Tibial nerve (tissue), 4 donors: ENCODE measurements at regions not wholly inside any gene's neighbourhood (a gene's known extent, or its start where the extent isn't known, plus 50 kb on each side); places are given as distances from the start of the nearest gene placed in this dataset.

ENCODE experiments used
- CTCF ChIP-seq, 5 experiments: fragments of 200-600 bp in 3 of 5; fragments of 450-650 bp in 2 of 5; sonication (generic) in 3 of 5; IDR thresholded peaks; one replicate each; pipeline ENCODE4 v1.5.1; 2016 to 2019; ENCODE audit warnings: antibody characterized with exemption in 5 of 5, mild to moderate bottlenecking in 3 of 5, moderate library complexity in 2 of 5
- EP300 ChIP-seq, 2 donors: sonication (generic); formaldehyde crosslinking; IDR thresholded peaks; one replicate each; pipeline ENCODE4 v1.6.1; 2017; ENCODE audit warnings: antibody characterized with exemption in 2 of 2, mild to moderate bottlenecking in 1 of 2
- POLR2A ChIP-seq, 2 donors: fragments of 450-650 bp; IDR thresholded peaks; one replicate each; pipeline ENCODE4 v1.6.1; 2017; ENCODE audit warnings: antibody characterized with exemption in 2 of 2, mild to moderate bottlenecking in 2 of 2, moderate library complexity in 2 of 2

DNA sequence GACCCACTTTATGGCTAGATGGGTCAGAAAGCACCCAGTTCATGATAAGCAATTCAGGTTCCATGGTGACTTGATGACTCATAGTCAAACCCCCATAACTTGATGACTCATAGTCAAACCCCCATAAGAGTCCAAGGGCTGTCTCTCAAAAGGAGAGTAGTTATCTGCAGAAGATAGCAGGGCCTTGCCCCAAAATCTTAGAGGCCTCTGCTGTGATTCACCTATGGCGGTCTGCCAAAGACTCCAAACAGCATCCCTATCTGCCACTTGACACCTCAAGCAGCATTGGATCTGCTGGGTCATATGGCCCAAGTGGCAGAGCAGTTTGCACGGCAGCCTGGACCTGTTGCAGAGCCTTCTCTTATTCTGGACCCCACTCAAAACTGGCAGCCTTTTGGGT is 395.2 kb upstream of the KIF2A start:
- no peak for TF ChIP-seq CTCF (IDR thresholded peaks at IDR 0.05)
- no peak for TF ChIP-seq POLR2A (IDR thresholded peaks at IDR 0.05)
- no peak for TF ChIP-seq EP300 (IDR thresholded peaks at IDR 0.05)
